ENCODE measurements at regions not wholly inside any gene's neighbourhood (a gene's known extent, or its start where the extent isn't known, plus 50 kb on each side); places are given as distances from the start of the nearest gene placed in this dataset.

DNA sequence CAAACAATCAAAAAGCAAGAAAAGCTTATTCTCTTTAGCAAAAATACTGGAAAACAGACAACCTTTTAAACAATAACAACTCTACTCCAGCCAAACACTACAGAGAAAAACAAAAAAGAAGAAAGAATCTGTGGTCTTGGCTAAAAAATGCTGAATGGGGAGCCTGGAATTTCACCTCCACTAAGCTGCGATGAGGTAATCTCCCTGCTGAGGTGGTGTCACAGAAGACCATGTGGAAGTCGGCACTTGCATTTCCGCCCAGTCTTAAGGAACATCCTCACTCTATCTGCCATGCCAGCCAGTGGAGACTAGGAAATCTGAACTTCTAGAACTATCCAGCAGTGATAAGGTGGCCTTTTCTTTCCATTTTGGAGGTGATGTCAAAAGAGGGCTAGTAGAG, 1026.8 kb upstream of the EPHA7 start:
- 84% methylated on average over 3 of the region's 3 CpGs for WGBS
- no peak for TF ChIP-seq POLR2AphosphoS5 (IDR thresholded peaks at IDR 0.05)
- TF ChIP-seq, protein P1, sequence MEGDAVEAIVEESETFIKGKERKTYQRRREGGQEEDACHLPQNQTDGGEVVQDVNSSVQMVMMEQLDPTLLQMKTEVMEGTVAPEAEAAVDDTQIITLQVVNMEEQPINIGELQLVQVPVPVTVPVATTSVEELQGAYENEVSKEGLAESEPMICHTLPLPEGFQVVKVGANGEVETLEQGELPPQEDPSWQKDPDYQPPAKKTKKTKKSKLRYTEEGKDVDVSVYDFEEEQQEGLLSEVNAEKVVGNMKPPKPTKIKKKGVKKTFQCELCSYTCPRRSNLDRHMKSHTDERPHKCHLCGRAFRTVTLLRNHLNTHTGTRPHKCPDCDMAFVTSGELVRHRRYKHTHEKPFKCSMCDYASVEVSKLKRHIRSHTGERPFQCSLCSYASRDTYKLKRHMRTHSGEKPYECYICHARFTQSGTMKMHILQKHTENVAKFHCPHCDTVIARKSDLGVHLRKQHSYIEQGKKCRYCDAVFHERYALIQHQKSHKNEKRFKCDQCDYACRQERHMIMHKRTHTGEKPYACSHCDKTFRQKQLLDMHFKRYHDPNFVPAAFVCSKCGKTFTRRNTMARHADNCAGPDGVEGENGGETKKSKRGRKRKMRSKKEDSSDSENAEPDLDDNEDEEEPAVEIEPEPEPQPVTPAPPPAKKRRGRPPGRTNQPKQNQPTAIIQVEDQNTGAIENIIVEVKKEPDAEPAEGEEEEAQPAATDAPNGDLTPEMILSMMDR (IDR thresholded peaks at IDR 0.05): no peak
- TF ChIP-seq POLR2A (IDR thresholded peaks at IDR 0.05; ENCODE audit: low read depth): no peak
- no peak for TF ChIP-seq EP300 (IDR thresholded peaks at IDR 0.05)
- DNase-seq (ENCODE audit: extremely low spot score): no peak

DNA sequence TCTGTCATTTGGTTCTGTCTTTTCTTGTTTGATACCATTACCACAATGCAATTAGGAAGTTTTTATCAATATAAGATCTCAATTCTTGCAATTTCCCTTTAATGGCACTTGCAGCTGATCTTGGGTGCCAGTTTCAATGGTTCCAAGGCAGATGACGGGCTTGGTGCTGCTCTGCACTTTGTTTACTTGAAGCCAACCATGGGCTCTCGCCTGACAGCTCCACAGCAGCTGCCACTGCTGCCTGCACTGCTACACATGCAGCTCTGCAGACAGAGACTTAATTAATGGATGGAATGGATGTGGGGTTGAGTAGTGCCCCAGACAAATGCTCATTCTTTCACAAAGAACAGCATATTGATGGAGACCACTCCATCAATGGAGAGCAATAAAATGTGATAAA, 1024.3 kb upstream of the EPHA7 start:
- Histone ChIP-seq H3K27me3 (no peaks in the 10 kb centered on the region), H3K4me3 (no peak overlapping the region), H3K9me3 (no peaks in the 10 kb centered on the region), H3K27ac (replicated peaks in 1 of 4) (no peak overlapping the region), H3K4me1 (no peaks in the 10 kb centered on the region), H3K36me3 (no peaks in the 10 kb centered on the region)
- no peak for TF ChIP-seq EP300 (IDR thresholded peaks at IDR 0.05)
- no peak for TF ChIP-seq POLR2A (IDR thresholded peaks at IDR 0.05; ENCODE audit: low read depth)
- TF ChIP-seq POLR2AphosphoS5 (IDR thresholded peaks at IDR 0.05): no peak
- TF ChIP-seq, protein P1 (IDR thresholded peaks at IDR 0.05): no peak
- intact Hi-C loops (cut with DNase I): no loop called here
- no peak for DNase-seq (ENCODE audit: extremely low spot score)
- WGBS: 72% methylated on average over 2 of the region's 2 CpGs

More for the DNA sequence above, 1026.8 kb upstream of the EPHA7 start:
- Histone ChIP-seq H3K27me3 (no peaks in the 10 kb centered on the region), H3K4me3 (no peak overlapping the region), H3K36me3 (no peaks in the 10 kb centered on the region), H3K27ac (replicated peaks in 1 of 4) (no peak overlapping the region), H3K4me1 (no peaks in the 10 kb centered on the region), H3K9me3 (no peaks in the 10 kb centered on the region)
- intact Hi-C loops (cut with DNase I): no loop called here

DNA sequence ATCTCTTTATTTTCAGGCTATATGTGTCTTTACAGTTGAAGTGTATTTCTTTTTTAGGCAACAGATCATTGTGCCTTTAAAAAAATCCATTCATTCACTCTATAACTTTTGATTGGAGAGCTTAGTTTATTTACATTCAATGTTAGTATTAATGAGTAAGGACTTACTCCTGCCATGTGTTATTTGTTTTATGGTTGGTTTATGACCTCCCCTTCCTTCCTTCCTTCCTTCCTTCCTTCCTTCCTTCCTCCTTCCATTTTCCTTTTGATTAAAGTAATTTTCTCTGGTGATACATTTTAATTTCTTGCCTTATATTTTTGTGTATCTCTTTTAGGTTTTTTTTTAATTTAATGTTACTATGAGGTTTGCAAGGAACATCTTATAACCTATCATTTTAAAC, 1005.3 kb upstream of the EPHA7 start:
- H3K4me3 ChIP-seq: no peak overlapping the region
- TF ChIP-seq, protein P1 (IDR thresholded peaks at IDR 0.05): no peak
- no peak for TF ChIP-seq EP300 (IDR thresholded peaks at IDR 0.05)
- no peak for TF ChIP-seq POLR2A (IDR thresholded peaks at IDR 0.05; ENCODE audit: low read depth)
- TF ChIP-seq POLR2AphosphoS5 (IDR thresholded peaks at IDR 0.05): no peak
- no peaks in the 10 kb centered on the region for H3K27me3 ChIP-seq
- DNase-seq (ENCODE audit: extremely low spot score): no peak
- H3K27ac ChIP-seq (replicated peaks in 1 of 4): no peak overlapping the region
- intact Hi-C loops (cut with DNase I): no loop called here
- H3K9me3 ChIP-seq: peaks cover 0 to 4% (median 0%) of the 10 kb centered on the region in 4 donors
- H3K4me1 ChIP-seq: no peaks in the 10 kb centered on the region
- no peaks in the 10 kb centered on the region for H3K36me3 ChIP-seq

DNA sequence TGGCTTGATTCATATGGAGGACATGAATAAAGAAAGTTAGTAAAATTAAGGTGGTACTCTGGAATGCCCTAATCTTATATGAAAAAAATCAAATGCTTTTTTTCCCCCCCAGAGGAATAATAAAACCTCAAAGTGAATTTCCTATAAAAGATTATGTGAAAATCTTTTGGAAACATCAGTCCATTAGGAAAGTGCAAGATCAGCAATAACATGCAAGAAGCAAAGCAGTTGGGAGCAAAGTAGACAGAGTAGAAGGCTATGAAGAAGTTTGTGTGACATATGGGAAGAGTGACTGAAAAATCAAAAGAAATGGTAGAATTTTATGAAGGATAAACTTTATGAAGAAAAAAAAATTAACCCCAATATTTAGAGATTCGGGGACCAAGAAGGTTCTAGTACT, 998.0 kb upstream of the EPHA7 start:
- TF ChIP-seq POLR2A (IDR thresholded peaks at IDR 0.05; ENCODE audit: low read depth): no peak
- TF ChIP-seq POLR2AphosphoS5 (IDR thresholded peaks at IDR 0.05): no peak
- TF ChIP-seq, protein P1 (IDR thresholded peaks at IDR 0.05): no peak
- TF ChIP-seq EP300 (IDR thresholded peaks at IDR 0.05): no peak
- DNase-seq (ENCODE audit: extremely low spot score): no peak
- Histone ChIP-seq H3K9me3 (no peaks in the 10 kb centered on the region), H3K36me3 (no peaks in the 10 kb centered on the region), H3K27me3 (no peaks in the 10 kb centered on the region), H3K4me3 (no peak overlapping the region), H3K27ac (replicated peaks in 1 of 4) (no peak overlapping the region), H3K4me1 (no peaks in the 10 kb centered on the region)
- intact Hi-C loops (cut with DNase I): no loop called here
- WGBS: 67% methylated on average over 1 of the region's 1 CpG

DNA sequence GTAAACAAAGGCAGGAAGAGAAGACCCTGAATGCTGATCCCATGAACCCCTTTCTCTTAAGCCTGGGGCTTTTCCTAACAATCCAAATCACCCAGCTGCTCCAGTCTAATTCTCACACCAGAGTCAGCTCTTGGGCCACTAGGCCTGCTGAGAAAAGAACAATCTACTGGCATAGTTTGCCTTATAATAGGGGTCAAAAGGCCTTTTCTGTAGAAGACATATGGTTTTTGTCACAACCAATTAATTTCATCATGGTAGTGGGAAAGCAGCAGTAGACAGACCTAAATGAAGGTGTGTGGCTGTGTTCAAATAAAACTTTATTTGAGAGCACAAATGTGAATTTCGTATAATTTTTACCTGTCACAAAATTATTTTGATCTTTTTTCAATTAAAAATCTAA, 994.7 kb upstream of the EPHA7 start:
- H3K27me3 ChIP-seq: no peaks in the 10 kb centered on the region
- no peaks in the 10 kb centered on the region for H3K36me3 ChIP-seq
- H3K4me1 ChIP-seq: no peaks in the 10 kb centered on the region
- intact Hi-C loops (cut with DNase I): no loop called here
- no peak overlapping the region for H3K4me3 ChIP-seq
- no peaks in the 10 kb centered on the region for H3K9me3 ChIP-seq
- no peak for DNase-seq (ENCODE audit: extremely low spot score)
- no peak overlapping the region for H3K27ac ChIP-seq (replicated peaks in 1 of 4)
- no peak for TF ChIP-seq EP300 (IDR thresholded peaks at IDR 0.05)
- TF ChIP-seq POLR2A (IDR thresholded peaks at IDR 0.05; ENCODE audit: low read depth): no peak
- no peak for TF ChIP-seq POLR2AphosphoS5 (IDR thresholded peaks at IDR 0.05)
- TF ChIP-seq, protein P1 (IDR thresholded peaks at IDR 0.05): no peak
- 77% methylated on average over 1 of the region's 1 CpG for WGBS
